ENCODE measurements at regions not wholly inside any gene's neighbourhood (a gene's known extent, or its start where the extent isn't known, plus 50 kb on each side); places are given as distances from the start of the nearest gene placed in this dataset.
"Not testable (repeated sequence)": the region's sequence is repeated elsewhere in the genome, so short reads cannot be mapped to it uniquely, and the experiment has no call there.

DNA sequence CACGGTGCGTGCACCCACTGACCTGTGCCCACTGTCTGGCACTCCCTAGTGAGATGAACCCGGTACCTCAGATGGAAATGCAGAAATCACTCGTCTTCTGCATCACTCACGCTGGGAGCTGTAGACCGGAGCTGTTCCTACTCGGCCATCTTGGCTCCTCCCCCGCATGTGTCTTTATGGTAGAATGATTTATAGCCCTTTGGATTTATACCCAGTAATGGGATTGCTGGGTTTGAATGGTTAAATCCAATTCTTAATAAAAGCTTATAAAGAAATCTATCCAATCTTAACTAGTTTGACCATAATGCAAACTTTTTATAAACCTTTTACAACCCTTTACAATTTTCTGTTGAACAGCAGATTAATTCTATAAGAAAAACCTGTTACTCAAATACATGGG lies 59.0 kb downstream of the SCGB2B2 start:
- TF ChIP-seq, protein P1, sequence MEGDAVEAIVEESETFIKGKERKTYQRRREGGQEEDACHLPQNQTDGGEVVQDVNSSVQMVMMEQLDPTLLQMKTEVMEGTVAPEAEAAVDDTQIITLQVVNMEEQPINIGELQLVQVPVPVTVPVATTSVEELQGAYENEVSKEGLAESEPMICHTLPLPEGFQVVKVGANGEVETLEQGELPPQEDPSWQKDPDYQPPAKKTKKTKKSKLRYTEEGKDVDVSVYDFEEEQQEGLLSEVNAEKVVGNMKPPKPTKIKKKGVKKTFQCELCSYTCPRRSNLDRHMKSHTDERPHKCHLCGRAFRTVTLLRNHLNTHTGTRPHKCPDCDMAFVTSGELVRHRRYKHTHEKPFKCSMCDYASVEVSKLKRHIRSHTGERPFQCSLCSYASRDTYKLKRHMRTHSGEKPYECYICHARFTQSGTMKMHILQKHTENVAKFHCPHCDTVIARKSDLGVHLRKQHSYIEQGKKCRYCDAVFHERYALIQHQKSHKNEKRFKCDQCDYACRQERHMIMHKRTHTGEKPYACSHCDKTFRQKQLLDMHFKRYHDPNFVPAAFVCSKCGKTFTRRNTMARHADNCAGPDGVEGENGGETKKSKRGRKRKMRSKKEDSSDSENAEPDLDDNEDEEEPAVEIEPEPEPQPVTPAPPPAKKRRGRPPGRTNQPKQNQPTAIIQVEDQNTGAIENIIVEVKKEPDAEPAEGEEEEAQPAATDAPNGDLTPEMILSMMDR (IDR thresholded peaks at IDR 0.05; ENCODE audit: low read length) = not testable (repeated sequence)
- TF ChIP-seq EZH2 (optimal IDR thresholded peaks at IDR 0.05; ENCODE audit: low read depth, low read length); EZH2phosphoT487 (IDR thresholded peaks at IDR 0.05; ENCODE audit: low read length): not testable (repeated sequence)
